ENCODE measurements at regions not wholly inside any gene's neighbourhood (a gene's known extent, or its start where the extent isn't known, plus 50 kb on each side); places are given as distances from the start of the nearest gene placed in this dataset.

- no peak for DNase-seq (ENCODE audit: extremely low spot score)
- no peak for TF ChIP-seq ZNF384 (IDR thresholded peaks at IDR 0.05)
- TF ChIP-seq FOXA1 (IDR thresholded peaks at IDR 0.05) = no peak
- no peak for TF ChIP-seq TARDBP (IDR thresholded peaks at IDR 0.05)
- no peak for TF ChIP-seq CTBP1 (IDR thresholded peaks at IDR 0.05; ENCODE audit: borderline replicate concordance)
- TF ChIP-seq ELF4 (IDR thresholded peaks at IDR 0.05) = no peak
- TF ChIP-seq ARNT (IDR thresholded peaks at IDR 0.05) = no peak
- TF ChIP-seq FOXM1 (IDR thresholded peaks at IDR 0.05; ENCODE audit: borderline replicate concordance) = no peak
- ChIA-PET POLR2A (no interaction called here), CTCF (no interaction called here)
Observed at GRCh38 chrX:42627891-42628290, 150.1 kb downstream of the PPP1R2C start.

- no peak for DNase-seq (ENCODE audit: extremely low spot score)
- no peak for TF ChIP-seq L3MBTL2 (conservative IDR thresholded peaks at IDR 0.05)
- CTCF ChIA-PET = no interaction called here
- POLR2A ChIA-PET = no interaction called here
Observed at GRCh38 chrX:42624524-42624923, 153.4 kb downstream of the PPP1R2C start.

GRCh38 chrX:42619068-42619467 is 158.9 kb downstream of the PPP1R2C start:
- DNase-seq (ENCODE audit: extremely low spot score) = no peak
- POLR2A ChIA-PET = no interaction called here

GRCh38 chrX:42616981-42617380 is 161.0 kb downstream of the PPP1R2C start:
- no peak for DNase-seq (ENCODE audit: extremely low spot score)
- POLR2A ChIA-PET = no interaction called here
- TF ChIP-seq L3MBTL2 (conservative IDR thresholded peaks at IDR 0.05) = no peak
- TF ChIP-seq SP1 (IDR thresholded peaks at IDR 0.05) = no peak
- TF ChIP-seq LEF1 (IDR thresholded peaks at IDR 0.05; ENCODE audit: borderline replicate concordance) = no peak
- no peak for TF ChIP-seq NFRKB (IDR thresholded peaks at IDR 0.05)
- TF ChIP-seq ELF4 (IDR thresholded peaks at IDR 0.05) = no peak
- no peak for TF ChIP-seq ZNF384 (IDR thresholded peaks at IDR 0.05)
- CTCF ChIA-PET = interaction anchor here (0.7 kb wide), 1 partner anchor 408 kb away, joined by 3 read pairs; no protein-coding TSS in a partner anchor

More at GRCh38 chrX:42619068-42619467, 158.9 kb downstream of the PPP1R2C start:
- TF ChIP-seq HDGF (IDR thresholded peaks at IDR 0.05; ENCODE audit: borderline replicate concordance) (no peak), PKNOX1 (IDR thresholded peaks at IDR 0.05) (no peak), FOXM1 (IDR thresholded peaks at IDR 0.05; ENCODE audit: borderline replicate concordance) (no peak), CTBP1 (IDR thresholded peaks at IDR 0.05; ENCODE audit: borderline replicate concordance) (no peak), FOXK2 (IDR thresholded peaks at IDR 0.05) (no peak), NFRKB (IDR thresholded peaks at IDR 0.05) (no peak), SUZ12 (IDR thresholded peaks at IDR 0.05) (no peak), BHLHE40 (IDR thresholded peaks at IDR 0.05; ENCODE audit: borderline replicate concordance) (no peak), ARNT (IDR thresholded peaks at IDR 0.05) (no peak), SP1 (IDR thresholded peaks at IDR 0.05) (no peak), ELF4 (IDR thresholded peaks at IDR 0.05) (no peak), FOXA1 (IDR thresholded peaks at IDR 0.05) (no peak), TARDBP (IDR thresholded peaks at IDR 0.05) (no peak)
- CTCF ChIA-PET = no interaction called here

GRCh38 chrX:42615161-42615563 is 162.8 kb downstream of the PPP1R2C start:
- no peak for DNase-seq (ENCODE audit: extremely low spot score)
- POLR2A ChIA-PET = no interaction called here
- CTCF ChIA-PET = interaction anchor here (0.9 kb wide), 1 partner anchor 19 kb away, joined by 3 read pairs; no protein-coding TSS in a partner anchor
- TF ChIP-seq FOXM1 (IDR thresholded peaks at IDR 0.05; ENCODE audit: borderline replicate concordance) (no peak), FOXK2 (IDR thresholded peaks at IDR 0.05) (no peak), HDGF (IDR thresholded peaks at IDR 0.05; ENCODE audit: borderline replicate concordance) (no peak), ELF4 (IDR thresholded peaks at IDR 0.05) (no peak), LEF1 (IDR thresholded peaks at IDR 0.05; ENCODE audit: borderline replicate concordance) (no peak), FOXA1 (IDR thresholded peaks at IDR 0.05) (no peak), TARDBP (IDR thresholded peaks at IDR 0.05) (no peak), SP1 (IDR thresholded peaks at IDR 0.05) (no peak), ARNT (IDR thresholded peaks at IDR 0.05) (no peak), BHLHE40 (IDR thresholded peaks at IDR 0.05; ENCODE audit: borderline replicate concordance) (no peak), NFRKB (IDR thresholded peaks at IDR 0.05) (no peak), PKNOX1 (IDR thresholded peaks at IDR 0.05) (no peak), CTBP1 (IDR thresholded peaks at IDR 0.05; ENCODE audit: borderline replicate concordance) (no peak), ZNF384 (IDR thresholded peaks at IDR 0.05) (no peak), SUZ12 (IDR thresholded peaks at IDR 0.05) (no peak)

GRCh38 chrX:42606591-42606990 is 171.4 kb downstream of the PPP1R2C start:
- no peak for TF ChIP-seq ELF4 (IDR thresholded peaks at IDR 0.05)
- TF ChIP-seq HDGF (IDR thresholded peaks at IDR 0.05; ENCODE audit: borderline replicate concordance) = no peak
- TF ChIP-seq ZNF384 (IDR thresholded peaks at IDR 0.05) = no peak
- TF ChIP-seq SP1 (IDR thresholded peaks at IDR 0.05) = no peak
- TF ChIP-seq SUZ12 (IDR thresholded peaks at IDR 0.05) = no peak
- no peak for TF ChIP-seq ARNT (IDR thresholded peaks at IDR 0.05)
- TF ChIP-seq LEF1 (IDR thresholded peaks at IDR 0.05; ENCODE audit: borderline replicate concordance) = no peak
- TF ChIP-seq BHLHE40 (IDR thresholded peaks at IDR 0.05; ENCODE audit: borderline replicate concordance) = no peak
- no peak for TF ChIP-seq NFRKB (IDR thresholded peaks at IDR 0.05)
- TF ChIP-seq PKNOX1 (IDR thresholded peaks at IDR 0.05) = no peak
- ChIA-PET CTCF (no interaction called here), POLR2A (no interaction called here)
- no peak for DNase-seq (ENCODE audit: extremely low spot score)

- DNase-seq (ENCODE audit: extremely low spot score) = no peak
- POLR2A ChIA-PET = no interaction called here
- TF ChIP-seq ARNT (IDR thresholded peaks at IDR 0.05) (no peak), CTBP1 (IDR thresholded peaks at IDR 0.05; ENCODE audit: borderline replicate concordance) (no peak), BHLHE40 (IDR thresholded peaks at IDR 0.05; ENCODE audit: borderline replicate concordance) (no peak), TARDBP (IDR thresholded peaks at IDR 0.05) (no peak), SP1 (IDR thresholded peaks at IDR 0.05) (no peak), FOXK2 (IDR thresholded peaks at IDR 0.05) (no peak), NFRKB (IDR thresholded peaks at IDR 0.05) (no peak), FOXM1 (IDR thresholded peaks at IDR 0.05; ENCODE audit: borderline replicate concordance) (no peak), ELF4 (IDR thresholded peaks at IDR 0.05) (no peak)
- CTCF ChIA-PET = no interaction called here
Observed at GRCh38 chrX:42604302-42604701, 173.7 kb downstream of the PPP1R2C start.

Data from HEK293T (cell line).